ENCODE measurements at regions not wholly inside any gene's neighbourhood (a gene's known extent, or its start where the extent isn't known, plus 50 kb on each side); places are given as distances from the start of the nearest gene placed in this dataset.

DNA sequence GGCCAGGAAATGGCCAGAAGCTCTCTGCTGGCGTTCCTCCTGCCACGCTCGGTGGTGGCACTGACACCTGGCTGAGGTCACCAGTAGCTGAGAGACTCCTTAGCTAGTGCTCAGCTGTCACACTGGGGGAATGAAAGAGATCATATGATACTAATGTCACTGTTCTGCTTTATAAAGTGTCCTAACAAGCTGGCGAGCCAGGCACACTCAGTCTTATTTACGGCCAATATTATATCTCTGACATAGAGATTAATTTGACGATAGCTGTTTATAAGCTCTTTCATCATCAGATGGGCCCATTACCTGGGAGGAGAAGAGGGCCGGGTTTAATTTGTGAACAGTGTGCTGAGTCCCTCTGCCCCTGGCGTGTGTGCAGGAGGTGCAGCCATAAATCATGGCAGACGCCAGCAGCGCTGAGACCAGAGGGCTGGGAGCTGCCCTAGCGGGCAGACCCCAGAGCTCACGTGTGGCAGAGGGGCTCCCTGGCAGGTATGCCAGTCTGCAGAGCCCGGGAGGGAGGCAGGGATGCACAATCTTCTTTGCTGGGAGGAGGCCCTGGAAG is 246.5 kb downstream of the HAUS1 start:
- POLR2A ChIA-PET = interaction anchor here (0.8 kb wide), 1 partner anchor 11 kb away, joined by 3 read pairs; no protein-coding TSS in a partner anchor
- intact Hi-C loops (cut with micrococcal nuclease) (no loop called here), dilution Hi-C loops (cut with MboI; ENCODE audit: extremely low pct_ligation_motif_present, low sequenced_read_pairs) (no loop called here)
- Histone ChIP-seq H3K36me3 (ENCODE audit: control insufficient read depth in 2 of 2, extremely low read depth in 1 of 2, insufficient read depth in 2 of 2, low read length in 2 of 2) (no peaks in the 10 kb centered on the region), H3K9me3 (replicated peaks; ENCODE audit: control insufficient read depth, insufficient read depth, low read length) (no peaks in the 10 kb centered on the region), H3K4me2 (ENCODE audit: insufficient read depth, low read length) (no peak overlapping the region), H3K9ac (replicated peaks; ENCODE audit: extremely low read depth, insufficient read depth, low read length) (no peak overlapping the region), H3K4me3 (replicated peaks in 1 of 3; ENCODE audit: insufficient read depth in 1 of 3, low read depth in 1 of 3, low read length in 3 of 3) (no peak overlapping the region), H3K9me1 (replicated peaks; ENCODE audit: control insufficient read depth, extremely low read depth, insufficient read depth, low read length) (no peaks in the 10 kb centered on the region), H2AFZ (ENCODE audit: low read depth, low read length) (no peak overlapping the region), H3K79me2 (ENCODE audit: control insufficient read depth, insufficient read depth, low read length) (no peaks in the 10 kb centered on the region), H3K27me3 (ENCODE audit: control insufficient read depth in 2 of 2, insufficient read depth in 2 of 2, low read length in 2 of 2) (no peaks in the 10 kb centered on the region), H3K27ac (ENCODE audit: insufficient read depth, low read depth, low read length) (no peak overlapping the region), H4K20me1 (replicated peaks; ENCODE audit: control insufficient read depth, extremely low read depth, insufficient read depth, low read length) (no peaks in the 10 kb centered on the region), H3K4me1 (ENCODE audit: control insufficient read depth, extremely low read depth, insufficient read depth, low read length) (no peaks in the 10 kb centered on the region)
- FAIRE-seq (no peak), DNase-seq (ENCODE audit: low read depth, low spot score) (no peak)
- no peak for TF ChIP-seq GATA2 (IDR thresholded peaks at IDR 0.05; ENCODE audit: insufficient read depth, insufficient read length, low read depth, low read length)
- TF ChIP-seq FOS (IDR thresholded peaks at IDR 0.05; ENCODE audit: borderline replicate concordance, insufficient read depth, low read length) = no peak
- no peak for TF ChIP-seq POLR2AphosphoS5 (IDR thresholded peaks at IDR 0.05; ENCODE audit: insufficient read depth, low read depth, low read length)
- TF ChIP-seq, protein P1, sequence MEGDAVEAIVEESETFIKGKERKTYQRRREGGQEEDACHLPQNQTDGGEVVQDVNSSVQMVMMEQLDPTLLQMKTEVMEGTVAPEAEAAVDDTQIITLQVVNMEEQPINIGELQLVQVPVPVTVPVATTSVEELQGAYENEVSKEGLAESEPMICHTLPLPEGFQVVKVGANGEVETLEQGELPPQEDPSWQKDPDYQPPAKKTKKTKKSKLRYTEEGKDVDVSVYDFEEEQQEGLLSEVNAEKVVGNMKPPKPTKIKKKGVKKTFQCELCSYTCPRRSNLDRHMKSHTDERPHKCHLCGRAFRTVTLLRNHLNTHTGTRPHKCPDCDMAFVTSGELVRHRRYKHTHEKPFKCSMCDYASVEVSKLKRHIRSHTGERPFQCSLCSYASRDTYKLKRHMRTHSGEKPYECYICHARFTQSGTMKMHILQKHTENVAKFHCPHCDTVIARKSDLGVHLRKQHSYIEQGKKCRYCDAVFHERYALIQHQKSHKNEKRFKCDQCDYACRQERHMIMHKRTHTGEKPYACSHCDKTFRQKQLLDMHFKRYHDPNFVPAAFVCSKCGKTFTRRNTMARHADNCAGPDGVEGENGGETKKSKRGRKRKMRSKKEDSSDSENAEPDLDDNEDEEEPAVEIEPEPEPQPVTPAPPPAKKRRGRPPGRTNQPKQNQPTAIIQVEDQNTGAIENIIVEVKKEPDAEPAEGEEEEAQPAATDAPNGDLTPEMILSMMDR (IDR thresholded peaks at IDR 0.05; ENCODE audit: extremely low read depth in 1 of 2, insufficient read depth in 1 of 2, low read depth in 1 of 2, low read length in 2 of 2) = no peak
- TF ChIP-seq, protein P2, sequence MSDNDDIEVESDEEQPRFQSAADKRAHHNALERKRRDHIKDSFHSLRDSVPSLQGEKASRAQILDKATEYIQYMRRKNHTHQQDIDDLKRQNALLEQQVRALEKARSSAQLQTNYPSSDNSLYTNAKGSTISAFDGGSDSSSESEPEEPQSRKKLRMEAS (IDR thresholded peaks at IDR 0.05; ENCODE audit: insufficient read depth, insufficient read length) = no peak
- BruUV-seq (replicated peaks) = no TSS peak
- CTCF ChIA-PET = interaction anchor here (0.6 kb wide), 1 partner anchor 138 kb away, joined by 4 read pairs; no protein-coding TSS in a partner anchor
